ENCODE measurements at regions not wholly inside any gene's neighbourhood (a gene's known extent, or its start where the extent isn't known, plus 50 kb on each side); places are given as distances from the start of the nearest gene placed in this dataset.
A peak's percentile ranks its signal among the peaks of the same experiment; 100 is the strongest.
"Not testable (repeated sequence)": the region's sequence is repeated elsewhere in the genome, so short reads cannot be mapped to it uniquely, and the experiment has no call there.

GRCh38 chr10:57593983-57594573 lies 673.6 kb downstream of the IPMK start:
- no peak for DNase-seq

- DNase-seq, result peak in 1 of 56 donors; percentile 0
Measured at GRCh38 chr10:57579926-57580325, 687.8 kb downstream of the IPMK start.

GRCh38 chr10:57562211-57562610 lies 705.5 kb downstream of the IPMK start:
- DNase-seq, result no peak

GRCh38 chr10:57551774-57552173 lies 715.9 kb downstream of the IPMK start:
- not testable (repeated sequence) for DNase-seq

- no peak for DNase-seq
Measured at GRCh38 chr10:57535306-57535705, 732.4 kb downstream of the IPMK start.

- DNase-seq, result no peak
Measured at GRCh38 chr10:57513637-57514036, 754.1 kb downstream of the IPMK start.

DNA sequence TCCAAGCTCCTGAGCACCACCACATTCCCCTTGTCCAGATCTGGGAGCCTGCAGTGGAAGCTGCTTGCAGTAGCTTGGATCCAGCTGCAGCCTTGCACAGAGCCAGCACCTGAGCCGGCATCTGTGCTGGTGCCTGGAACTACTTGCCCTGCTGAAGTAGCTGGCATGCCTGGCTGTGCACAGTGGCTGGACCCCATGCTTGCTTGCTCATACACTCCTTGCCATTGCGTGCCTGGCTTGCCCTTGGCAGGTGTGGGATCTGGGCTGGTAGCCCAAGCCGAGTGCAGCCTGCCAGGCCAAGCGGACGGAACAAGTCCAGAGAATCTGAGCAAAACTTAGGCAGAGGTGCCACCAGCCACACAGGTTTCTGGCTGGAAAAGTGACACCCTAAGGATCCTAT lies 759.9 kb downstream of the IPMK start:
- no peak for DNase-seq

GRCh38 chr10:57506414-57507094 lies 761.1 kb downstream of the IPMK start:
- no peak for DNase-seq

GRCh38 chr10:57494486-57494885 lies 773.2 kb downstream of the IPMK start:
- no peak for DNase-seq

DNA sequence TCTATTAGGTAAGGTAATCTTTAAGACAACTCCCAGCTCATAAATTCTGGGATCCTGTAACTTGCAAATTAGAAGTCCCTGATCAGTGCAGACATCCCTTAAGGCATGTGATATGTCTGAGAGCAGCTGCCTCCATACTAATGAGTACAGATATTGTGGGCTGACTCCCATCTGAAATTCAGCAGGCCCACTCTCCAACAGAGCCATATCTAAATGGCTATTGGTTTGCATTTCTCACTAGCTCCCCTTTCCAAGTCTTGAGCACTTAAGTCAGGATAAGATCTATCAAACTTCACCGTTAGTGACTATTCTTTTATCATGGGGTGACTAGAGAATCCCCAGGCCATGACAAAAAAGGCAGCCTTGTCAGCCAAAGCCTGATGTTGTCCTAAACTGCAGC lies 785.4 kb downstream of the IPMK start:
- DNase-seq, result no peak

GRCh38 chr10:57472823-57473619 lies 794.7 kb downstream of the IPMK start:
- no peak for DNase-seq

GRCh38 chr10:57468894-57469432 lies 798.7 kb downstream of the IPMK start:
- DNase-seq, result no peak

DNA sequence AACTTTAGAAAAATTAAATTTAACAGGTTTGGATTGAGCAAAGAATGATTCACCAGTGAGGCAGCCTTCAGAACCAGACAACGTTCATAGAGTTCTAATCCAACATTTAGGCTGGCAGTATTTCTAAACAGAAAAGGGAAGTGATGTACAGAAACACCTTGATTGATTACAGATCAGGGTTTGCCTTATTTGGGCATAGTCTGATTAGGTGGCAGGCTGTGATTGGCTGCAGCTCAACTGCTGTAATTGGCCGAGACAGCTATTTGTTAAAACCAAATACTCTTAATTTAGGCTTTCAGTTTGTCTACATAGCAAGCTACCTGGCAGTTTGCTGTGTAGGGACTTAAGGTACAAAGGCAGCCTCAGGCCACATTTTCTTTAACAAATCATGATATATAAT lies 802.5 kb downstream of the IPMK start:
- DNase-seq, result no peak

GRCh38 chr10:57460540-57460939 lies 807.2 kb downstream of the IPMK start:
- no peak for DNase-seq

DNA sequence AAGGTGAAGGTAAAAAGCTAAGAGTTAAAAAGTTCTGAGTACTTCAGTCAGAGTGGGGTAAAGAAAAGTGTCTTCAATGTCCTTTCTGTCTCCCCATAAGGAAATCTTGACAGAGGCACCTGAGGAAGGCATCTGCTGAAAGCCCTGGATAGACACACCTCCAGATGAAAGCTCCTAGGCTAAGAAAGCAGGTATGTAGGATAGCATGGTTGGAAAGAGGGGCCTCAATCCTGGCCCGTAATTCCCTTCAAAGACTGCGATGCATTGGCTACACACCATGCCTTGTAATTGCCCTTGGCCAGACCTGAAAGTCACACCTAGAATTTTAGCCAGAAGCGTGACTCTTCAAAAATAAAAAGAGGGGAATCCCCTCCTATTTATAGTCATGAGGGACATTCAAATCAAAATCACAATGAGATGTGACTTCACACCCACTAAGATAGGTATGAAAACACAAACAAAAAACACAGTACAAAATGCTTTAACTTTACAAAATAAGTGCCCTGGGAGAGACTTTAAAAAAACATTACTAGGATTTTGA lies 809.7 kb downstream of the IPMK start:
- no peak for DNase-seq

DNA sequence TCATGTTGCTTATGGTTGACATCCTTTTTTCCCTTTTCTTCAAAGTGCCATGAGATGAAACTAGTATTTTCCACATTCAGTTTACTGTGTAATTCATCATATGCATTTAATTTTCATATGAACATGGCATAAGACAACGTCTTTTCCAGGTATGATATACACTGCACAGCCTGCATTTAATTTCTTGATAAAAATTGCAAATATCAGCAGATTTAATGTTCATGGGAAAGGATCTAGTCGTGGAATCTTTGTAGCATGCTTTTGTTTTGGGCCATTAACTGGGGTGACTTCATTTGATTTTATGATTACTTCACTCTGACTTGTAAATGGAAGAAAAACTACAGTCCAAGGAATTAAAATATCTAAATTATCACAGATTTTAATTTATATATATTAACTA lies 837.3 kb downstream of the IPMK start:
- DNase-seq, result no peak

DNA sequence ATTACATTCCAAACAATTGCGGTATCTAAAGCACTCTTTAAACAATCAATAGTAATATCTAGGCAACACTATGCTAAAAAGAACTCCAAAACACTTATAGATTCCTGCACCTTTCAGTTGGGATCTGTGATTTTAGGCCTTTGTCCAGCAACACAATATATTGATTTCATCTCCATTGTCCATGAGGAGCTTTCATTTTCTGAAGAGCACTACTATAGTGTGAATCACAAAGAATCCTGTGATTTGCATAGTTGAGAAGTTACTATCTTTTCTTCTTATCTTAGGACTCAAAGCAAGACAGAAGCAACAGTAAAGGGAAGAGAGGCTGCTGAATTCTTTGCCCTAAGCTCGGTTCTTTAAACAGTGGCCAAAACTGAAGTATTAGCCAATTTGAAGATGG lies 846.8 kb downstream of the IPMK start:
- no peak for DNase-seq

DNA sequence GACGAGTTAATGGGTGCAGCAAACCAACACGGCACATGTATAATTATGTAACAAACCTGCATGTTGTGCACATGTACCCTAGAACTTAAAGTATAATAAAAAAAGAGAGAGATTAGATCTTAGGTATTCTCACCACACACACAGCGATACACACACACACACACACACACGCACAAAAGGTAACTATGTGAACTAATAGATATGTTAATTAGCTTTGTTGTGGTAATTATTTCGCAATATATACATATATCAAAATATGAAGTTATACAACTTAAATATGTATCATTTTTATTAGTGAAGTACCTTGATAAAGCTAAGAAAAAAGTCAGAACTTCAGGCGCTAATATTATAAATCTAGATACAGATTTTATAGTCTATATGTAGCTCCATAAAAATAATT lies 849.2 kb downstream of the IPMK start:
- no peak for DNase-seq

DNA sequence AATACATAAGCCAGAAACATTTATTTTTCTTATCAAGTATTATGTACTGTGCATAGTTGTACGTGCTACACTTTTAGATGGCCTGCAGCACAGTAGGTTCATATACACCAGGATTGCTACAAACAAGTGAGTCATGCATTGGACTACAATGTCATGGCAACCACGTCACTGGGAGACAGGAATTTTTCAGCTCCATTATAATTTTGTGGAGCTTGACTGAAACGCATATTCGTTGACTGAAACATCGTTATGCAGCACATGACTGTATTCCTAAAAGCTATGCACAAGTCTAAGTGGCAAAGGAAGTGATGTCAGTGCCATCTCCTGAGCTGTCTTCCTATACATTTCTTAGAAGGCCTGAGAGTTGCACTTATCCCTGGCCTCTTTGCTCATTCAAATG lies 871.8 kb downstream of the IPMK start:
- no peak for DNase-seq

DNA sequence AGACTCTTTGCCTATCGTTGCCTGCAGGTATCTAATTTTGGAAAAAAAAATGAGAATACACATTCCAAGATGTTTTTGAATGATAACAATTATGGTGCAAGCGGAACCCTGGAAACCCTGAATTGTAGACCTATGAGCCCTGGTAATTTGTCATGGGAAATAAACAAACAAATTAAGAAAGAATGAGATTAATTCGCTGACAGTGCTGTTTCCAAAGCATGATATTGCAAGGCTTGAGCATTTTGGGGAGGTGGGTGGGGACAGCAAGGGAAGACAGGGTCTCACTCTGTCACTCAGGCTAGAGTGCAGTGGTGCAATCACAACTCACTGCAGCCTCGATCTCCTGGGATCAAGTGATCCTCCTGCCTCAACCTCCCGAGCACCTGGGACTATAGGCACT lies 900.3 kb downstream of the IPMK start:
- no peak for DNase-seq

DNA sequence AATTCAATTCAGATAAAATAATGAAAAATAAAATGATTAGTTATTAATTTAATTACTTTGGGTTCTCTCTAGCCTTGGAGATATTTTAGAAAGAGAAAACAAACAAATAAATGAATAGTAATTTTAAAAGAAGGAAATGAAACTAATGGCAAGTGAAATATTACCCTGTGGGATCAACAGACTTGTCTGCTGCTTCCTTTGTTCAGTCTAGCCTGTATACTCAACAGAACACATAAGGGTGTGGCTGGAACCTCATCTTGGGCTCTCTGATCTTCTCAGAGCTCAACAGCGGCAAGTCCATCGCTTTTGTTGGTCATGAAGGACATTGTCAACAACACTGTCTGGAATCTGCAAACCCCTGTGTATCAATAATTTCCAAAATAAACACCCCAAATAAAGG lies 904.9 kb downstream of the IPMK start:
- DNase-seq, result no peak

GRCh38 chr10:57353403-57354003 lies 914.2 kb downstream of the IPMK start:
- no peak for DNase-seq
